ENCODE measurements at regions not wholly inside any gene's neighbourhood (a gene's known extent, or its start where the extent isn't known, plus 50 kb on each side); places are given as distances from the start of the nearest gene placed in this dataset.

DNA sequence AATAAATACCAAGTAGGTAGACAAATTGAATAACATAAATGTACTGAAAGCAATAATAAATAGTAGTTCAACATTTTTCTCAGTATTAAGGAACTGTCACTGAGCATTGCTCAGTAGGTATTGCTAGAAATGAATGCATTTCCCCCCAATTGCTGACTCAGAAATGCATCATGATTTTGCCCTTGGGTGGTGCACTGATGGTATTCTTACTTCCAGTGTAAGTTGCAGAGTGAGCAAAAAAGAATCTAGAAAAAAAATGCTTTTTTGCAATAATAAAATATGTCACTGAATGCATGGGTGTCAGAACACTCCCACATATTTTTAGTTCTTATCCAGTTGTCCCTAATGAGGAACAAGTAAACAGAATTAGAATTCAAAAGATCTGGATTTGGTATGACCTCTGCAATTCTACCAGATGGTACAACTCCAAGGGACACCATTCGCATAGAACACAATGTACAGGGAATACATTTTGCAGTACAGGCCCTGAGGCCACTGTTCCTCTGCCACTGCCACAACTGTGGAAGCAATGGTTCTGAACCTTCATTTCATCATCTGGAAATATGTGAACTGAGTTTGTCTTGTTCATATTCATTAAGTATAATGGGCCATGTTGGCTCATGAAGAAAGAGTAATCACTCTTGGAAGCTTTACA, 78.0 kb downstream of the ATP6V1G3 start:
- TF ChIP-seq, protein P1, sequence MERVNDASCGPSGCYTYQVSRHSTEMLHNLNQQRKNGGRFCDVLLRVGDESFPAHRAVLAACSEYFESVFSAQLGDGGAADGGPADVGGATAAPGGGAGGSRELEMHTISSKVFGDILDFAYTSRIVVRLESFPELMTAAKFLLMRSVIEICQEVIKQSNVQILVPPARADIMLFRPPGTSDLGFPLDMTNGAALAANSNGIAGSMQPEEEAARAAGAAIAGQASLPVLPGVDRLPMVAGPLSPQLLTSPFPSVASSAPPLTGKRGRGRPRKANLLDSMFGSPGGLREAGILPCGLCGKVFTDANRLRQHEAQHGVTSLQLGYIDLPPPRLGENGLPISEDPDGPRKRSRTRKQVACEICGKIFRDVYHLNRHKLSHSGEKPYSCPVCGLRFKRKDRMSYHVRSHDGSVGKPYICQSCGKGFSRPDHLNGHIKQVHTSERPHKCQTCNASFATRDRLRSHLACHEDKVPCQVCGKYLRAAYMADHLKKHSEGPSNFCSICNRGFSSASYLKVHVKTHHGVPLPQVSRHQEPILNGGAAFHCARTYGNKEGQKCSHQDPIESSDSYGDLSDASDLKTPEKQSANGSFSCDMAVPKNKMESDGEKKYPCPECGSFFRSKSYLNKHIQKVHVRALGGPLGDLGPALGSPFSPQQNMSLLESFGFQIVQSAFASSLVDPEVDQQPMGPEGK (CRISPR knock-in tag; IDR thresholded peaks at IDR 0.05; ENCODE audit: borderline replicate concordance), result no peak
- TF ChIP-seq TCF4 (CRISPR knock-in tag; IDR thresholded peaks at IDR 0.05; ENCODE audit: borderline replicate concordance), result no peak
- TF ChIP-seq TOX (CRISPR knock-in tag; IDR thresholded peaks at IDR 0.05; ENCODE audit: borderline replicate concordance), result no peak
- no peak for TF ChIP-seq ZNF565 (CRISPR knock-in tag; conservative IDR thresholded peaks at IDR 0.05; ENCODE audit: low read depth)
- TF ChIP-seq PPARA (CRISPR knock-in tag; IDR thresholded peaks at IDR 0.05; ENCODE audit: borderline replicate concordance), result no peak
- TF ChIP-seq, protein P2, sequence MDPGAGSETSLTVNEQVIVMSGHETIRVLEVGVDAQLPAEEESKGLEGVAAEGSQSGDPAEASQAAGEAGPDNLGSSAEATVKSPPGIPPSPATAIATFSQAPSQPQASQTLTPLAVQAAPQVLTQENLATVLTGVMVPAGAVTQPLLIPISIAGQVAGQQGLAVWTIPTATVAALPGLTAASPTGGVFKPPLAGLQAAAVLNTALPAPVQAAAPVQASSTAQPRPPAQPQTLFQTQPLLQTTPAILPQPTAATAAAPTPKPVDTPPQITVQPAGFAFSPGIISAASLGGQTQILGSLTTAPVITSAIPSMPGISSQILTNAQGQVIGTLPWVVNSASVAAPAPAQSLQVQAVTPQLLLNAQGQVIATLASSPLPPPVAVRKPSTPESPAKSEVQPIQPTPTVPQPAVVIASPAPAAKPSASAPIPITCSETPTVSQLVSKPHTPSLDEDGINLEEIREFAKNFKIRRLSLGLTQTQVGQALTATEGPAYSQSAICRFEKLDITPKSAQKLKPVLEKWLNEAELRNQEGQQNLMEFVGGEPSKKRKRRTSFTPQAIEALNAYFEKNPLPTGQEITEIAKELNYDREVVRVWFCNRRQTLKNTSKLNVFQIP (CRISPR knock-in tag; IDR thresholded peaks at IDR 0.05; ENCODE audit: borderline replicate concordance, low read depth), result no peak; the same call in 1 of the 2 replicates
- TF ChIP-seq ESRRG (CRISPR knock-in tag; IDR thresholded peaks at IDR 0.05), result no peak
- TF ChIP-seq, protein P3, sequence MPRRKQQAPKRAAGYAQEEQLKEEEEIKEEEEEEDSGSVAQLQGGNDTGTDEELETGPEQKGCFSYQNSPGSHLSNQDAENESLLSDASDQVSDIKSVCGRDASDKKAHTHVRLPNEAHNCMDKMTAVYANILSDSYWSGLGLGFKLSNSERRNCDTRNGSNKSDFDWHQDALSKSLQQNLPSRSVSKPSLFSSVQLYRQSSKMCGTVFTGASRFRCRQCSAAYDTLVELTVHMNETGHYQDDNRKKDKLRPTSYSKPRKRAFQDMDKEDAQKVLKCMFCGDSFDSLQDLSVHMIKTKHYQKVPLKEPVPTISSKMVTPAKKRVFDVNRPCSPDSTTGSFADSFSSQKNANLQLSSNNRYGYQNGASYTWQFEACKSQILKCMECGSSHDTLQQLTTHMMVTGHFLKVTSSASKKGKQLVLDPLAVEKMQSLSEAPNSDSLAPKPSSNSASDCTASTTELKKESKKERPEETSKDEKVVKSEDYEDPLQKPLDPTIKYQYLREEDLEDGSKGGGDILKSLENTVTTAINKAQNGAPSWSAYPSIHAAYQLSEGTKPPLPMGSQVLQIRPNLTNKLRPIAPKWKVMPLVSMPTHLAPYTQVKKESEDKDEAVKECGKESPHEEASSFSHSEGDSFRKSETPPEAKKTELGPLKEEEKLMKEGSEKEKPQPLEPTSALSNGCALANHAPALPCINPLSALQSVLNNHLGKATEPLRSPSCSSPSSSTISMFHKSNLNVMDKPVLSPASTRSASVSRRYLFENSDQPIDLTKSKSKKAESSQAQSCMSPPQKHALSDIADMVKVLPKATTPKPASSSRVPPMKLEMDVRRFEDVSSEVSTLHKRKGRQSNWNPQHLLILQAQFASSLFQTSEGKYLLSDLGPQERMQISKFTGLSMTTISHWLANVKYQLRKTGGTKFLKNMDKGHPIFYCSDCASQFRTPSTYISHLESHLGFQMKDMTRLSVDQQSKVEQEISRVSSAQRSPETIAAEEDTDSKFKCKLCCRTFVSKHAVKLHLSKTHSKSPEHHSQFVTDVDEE (CRISPR knock-in tag; IDR thresholded peaks at IDR 0.05), result no peak
- TF ChIP-seq GLIS3 (CRISPR knock-in tag; IDR thresholded peaks at IDR 0.05), result no peak

DNA sequence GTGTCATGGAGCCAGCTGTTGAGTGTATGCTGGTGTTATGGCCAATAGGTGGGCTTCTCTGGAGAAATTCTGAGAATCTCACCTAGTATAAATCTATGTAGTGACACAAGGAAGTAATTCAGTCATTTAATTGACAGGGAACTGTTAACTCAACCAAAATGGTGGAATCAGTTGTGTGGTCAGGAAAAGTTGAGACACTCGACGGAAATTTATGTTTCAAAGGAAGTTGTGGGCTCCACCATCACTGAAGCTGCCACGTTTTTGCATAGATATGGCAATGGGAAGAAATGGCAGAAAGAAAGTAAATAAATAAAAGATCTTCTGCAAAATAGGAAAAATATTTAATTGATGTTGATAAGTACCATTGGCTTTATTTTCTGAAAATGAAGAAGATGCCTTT, 84.5 kb downstream of the ATP6V1G3 start:
- TF ChIP-seq, protein P2 (CRISPR knock-in tag; IDR thresholded peaks at IDR 0.05; ENCODE audit: borderline replicate concordance, low read depth), result no peak
- no peak for TF ChIP-seq ZNF8 (CRISPR knock-in tag; IDR thresholded peaks at IDR 0.05)
- no peak for TF ChIP-seq ZNF565 (CRISPR knock-in tag; conservative IDR thresholded peaks at IDR 0.05; ENCODE audit: low read depth)
- TF ChIP-seq ESRRG (CRISPR knock-in tag; IDR thresholded peaks at IDR 0.05), result no peak
- no peak for TF ChIP-seq TOX (CRISPR knock-in tag; IDR thresholded peaks at IDR 0.05; ENCODE audit: borderline replicate concordance)
- no peak for TF ChIP-seq GLIS3 (CRISPR knock-in tag; IDR thresholded peaks at IDR 0.05)
- TF ChIP-seq ISL1 (CRISPR knock-in tag; IDR thresholded peaks at IDR 0.05), result no peak
- no peak for TF ChIP-seq ZFP30 (CRISPR knock-in tag; IDR thresholded peaks at IDR 0.05)

More for the DNA sequence above, 78.0 kb downstream of the ATP6V1G3 start:
- ATAC-seq, result peak; percentile 69

DNA sequence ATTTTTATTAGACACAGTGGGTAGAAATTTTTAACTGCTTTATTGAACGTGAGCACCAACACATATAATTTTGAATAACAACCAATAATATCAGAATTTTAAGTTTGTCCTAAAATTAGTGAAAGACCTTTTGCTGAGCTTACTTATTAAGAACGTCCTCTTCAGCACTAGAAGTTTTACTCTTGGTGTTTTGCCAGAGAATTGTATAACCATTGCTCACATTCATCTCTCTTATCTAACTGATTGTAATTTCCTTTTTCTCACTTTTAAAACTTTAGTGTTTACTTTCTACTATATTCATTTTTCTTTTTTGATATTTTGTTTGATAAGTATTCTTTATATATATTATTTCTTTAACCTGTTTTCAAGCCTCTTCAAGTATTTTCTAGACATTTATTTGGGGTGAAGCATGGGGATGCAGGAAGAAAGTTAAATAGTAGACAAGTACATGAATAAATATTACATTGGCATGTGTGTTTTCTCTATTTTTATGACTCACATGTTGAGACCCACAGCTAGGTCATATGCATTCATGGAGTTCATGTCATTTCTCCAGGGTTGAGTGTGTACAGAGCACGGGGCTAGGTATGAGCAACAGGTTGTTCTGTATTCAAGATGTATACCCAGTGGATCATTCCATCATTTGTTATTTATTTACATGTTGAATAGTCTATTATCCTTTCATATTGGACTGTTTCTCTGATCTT, 90.6 kb downstream of the ATP6V1G3 start:
- ATAC-seq, result peak; percentile 37; the same call in 1 of the 3 replicates
- TF ChIP-seq, protein P4, sequence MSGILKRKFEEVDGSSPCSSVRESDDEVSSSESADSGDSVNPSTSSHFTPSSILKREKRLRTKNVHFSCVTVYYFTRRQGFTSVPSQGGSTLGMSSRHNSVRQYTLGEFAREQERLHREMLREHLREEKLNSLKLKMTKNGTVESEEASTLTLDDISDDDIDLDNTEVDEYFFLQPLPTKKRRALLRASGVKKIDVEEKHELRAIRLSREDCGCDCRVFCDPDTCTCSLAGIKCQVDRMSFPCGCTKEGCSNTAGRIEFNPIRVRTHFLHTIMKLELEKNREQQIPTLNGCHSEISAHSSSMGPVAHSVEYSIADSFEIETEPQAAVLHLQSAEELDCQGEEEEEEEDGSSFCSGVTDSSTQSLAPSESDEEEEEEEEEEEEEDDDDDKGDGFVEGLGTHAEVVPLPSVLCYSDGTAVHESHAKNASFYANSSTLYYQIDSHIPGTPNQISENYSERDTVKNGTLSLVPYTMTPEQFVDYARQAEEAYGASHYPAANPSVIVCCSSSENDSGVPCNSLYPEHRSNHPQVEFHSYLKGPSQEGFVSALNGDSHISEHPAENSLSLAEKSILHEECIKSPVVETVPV (CRISPR knock-in tag; IDR thresholded peaks at IDR 0.05), result no peak
- TF ChIP-seq ARNTL (CRISPR knock-in tag; IDR thresholded peaks at IDR 0.05; ENCODE audit: borderline replicate concordance, low read depth) (no peak), TCF4 (CRISPR knock-in tag; IDR thresholded peaks at IDR 0.05; ENCODE audit: borderline replicate concordance) (no peak), GLIS3 (CRISPR knock-in tag; IDR thresholded peaks at IDR 0.05) (no peak), TOX (CRISPR knock-in tag; IDR thresholded peaks at IDR 0.05; ENCODE audit: borderline replicate concordance) (no peak), RARB (CRISPR knock-in tag; IDR thresholded peaks at IDR 0.05) (no peak), OSR1 (CRISPR knock-in tag; IDR thresholded peaks at IDR 0.05) (no peak), ESRRG (CRISPR knock-in tag; IDR thresholded peaks at IDR 0.05) (no peak), ZFP3 (CRISPR knock-in tag; IDR thresholded peaks at IDR 0.05) (no peak)
- TF ChIP-seq, protein P3 (CRISPR knock-in tag; IDR thresholded peaks at IDR 0.05), result no peak

More for the DNA sequence above, 84.5 kb downstream of the ATP6V1G3 start:
- no peak for ATAC-seq

All from SK-N-SH treated with all-trans-retinoic acid at 6 μM for 48 hours (cell line).